NCI-H128 (cell line): ENCODE measurements at regions not wholly inside any gene's neighbourhood (a gene's known extent, or its start where the extent isn't known, plus 50 kb on each side); places are given as distances from the start of the nearest gene placed in this dataset.

Source experiments
- DNase-seq: peaks from one replicate; lab custom pipeline; 2025; ENCODE audit not compliant: unreplicated experiment; lab: John Stamatoyannopoulos, UW

GRCh38 chr17:74001145-74001544 lies 202.3 kb upstream of the RPL38 start:
- DNase-seq: no peak

DNA sequence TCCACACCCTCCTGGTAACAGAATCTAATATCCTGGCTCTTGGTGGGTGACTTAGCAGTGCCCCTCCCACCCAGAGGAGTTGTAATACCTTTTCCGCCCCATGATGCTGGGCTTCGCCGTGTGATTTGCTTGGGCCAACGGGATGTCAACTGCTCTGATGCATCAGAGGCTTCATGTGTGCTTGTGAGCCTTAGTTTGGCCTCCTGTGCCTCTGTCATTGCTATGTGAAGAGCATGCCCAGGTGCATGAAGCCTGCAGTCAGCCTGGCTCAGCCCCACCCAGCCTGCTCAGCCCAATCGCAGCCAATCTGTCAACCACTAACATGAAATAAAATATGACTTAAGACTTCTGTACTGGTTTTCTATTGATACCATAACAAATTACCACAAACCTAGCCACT lies 201.2 kb upstream of the RPL38 start:
- no peak for DNase-seq

GRCh38 chr17:74004056-74004455 lies 199.4 kb upstream of the RPL38 start:
- DNase-seq: no peak

- DNase-seq: no peak
Observed at GRCh38 chr17:74005790-74006189, 197.7 kb upstream of the RPL38 start.

- no peak for DNase-seq
Observed at GRCh38 chr17:74006371-74006770, 197.1 kb upstream of the RPL38 start.

- no peak for DNase-seq
Observed at GRCh38 chr17:74008196-74008595, 195.3 kb upstream of the RPL38 start.

DNA sequence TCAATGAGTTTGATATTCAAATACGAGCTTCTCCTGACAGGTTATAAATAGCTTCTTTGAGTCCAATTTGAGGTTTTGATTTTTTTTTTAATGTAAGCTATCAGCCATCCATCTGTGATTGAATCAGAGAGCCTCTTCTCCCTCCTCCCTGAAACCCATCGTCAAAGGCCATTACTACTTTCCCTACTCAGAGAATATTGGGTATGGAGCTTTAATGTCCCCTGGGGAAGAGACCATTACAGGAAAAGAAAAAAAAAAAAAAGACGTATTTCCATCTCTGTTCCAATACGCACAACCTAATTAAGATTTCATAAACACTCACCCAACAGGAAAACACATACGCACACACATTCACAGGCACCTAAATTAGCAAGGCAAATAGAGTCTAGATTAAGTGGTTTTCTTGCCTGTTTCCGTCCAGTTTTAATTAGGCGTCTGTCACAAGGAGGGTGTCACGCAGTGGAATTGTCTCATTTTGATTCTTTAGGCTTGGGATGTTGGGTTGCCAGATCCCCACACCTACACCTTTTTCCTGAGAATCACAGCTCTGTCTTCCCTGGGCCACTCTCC lies 194.3 kb upstream of the RPL38 start:
- DNase-seq: no peak

DNA sequence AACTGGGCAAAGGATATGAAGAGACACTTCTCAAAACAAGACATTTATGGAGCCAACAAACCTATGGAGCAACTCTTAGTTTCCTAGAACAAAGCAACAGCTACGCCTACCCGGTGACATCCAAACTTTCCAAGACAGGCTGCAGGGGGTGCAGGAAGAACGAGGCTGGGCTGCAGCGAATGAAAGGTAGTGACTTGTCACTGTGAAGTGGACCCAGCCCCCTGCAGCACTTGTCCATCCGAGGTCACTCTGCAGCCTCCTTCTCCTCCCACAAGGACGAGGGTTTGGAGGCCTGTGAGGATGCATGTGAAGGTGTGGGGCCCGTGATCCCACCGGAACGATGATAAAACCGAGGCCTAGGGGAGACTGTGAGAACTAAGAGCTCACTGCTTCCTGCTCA lies 192.6 kb upstream of the RPL38 start:
- no peak for DNase-seq

- DNase-seq: peak; percentile 83
Observed at GRCh38 chr17:74011966-74012365, 191.5 kb upstream of the RPL38 start.

DNA sequence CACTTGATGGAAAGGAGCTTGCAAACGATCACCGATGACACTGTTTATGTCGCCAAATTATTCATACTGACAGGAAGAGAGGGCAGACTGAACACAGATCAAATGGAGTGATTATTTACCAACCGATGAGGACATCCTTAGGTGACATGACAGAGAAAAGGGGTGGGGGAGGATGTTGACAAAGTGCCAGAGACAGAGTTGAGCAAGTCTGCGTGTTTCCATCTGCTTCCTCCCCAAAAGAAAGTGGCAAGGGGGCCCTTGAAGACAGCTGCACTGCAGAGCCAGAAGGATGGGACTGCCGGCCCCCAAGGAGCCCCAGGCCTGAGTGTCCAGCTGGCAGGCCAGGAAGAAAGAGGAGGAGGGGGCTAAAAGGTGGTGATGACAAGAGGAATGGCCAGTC lies 191.0 kb upstream of the RPL38 start:
- no peak for DNase-seq

DNA sequence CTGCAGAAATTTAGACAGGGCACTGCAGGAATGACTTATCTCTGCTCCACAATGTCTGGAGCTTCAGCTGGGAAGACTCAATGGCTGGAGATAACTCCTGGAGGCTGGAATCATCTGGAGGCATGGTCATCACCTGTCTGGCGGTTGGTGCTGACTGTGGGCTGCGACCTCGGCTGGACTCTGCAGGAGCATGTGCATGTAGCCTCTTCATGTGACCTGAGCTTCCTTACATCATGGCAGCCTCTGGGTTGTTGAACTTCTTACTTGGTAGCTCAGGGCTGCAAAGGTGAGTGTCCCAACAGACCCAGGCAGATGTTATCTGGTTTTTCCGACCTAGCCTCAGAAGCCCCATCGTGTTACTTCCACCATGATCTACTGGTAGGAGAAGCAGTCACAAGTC lies 188.2 kb upstream of the RPL38 start:
- no peak for DNase-seq

DNA sequence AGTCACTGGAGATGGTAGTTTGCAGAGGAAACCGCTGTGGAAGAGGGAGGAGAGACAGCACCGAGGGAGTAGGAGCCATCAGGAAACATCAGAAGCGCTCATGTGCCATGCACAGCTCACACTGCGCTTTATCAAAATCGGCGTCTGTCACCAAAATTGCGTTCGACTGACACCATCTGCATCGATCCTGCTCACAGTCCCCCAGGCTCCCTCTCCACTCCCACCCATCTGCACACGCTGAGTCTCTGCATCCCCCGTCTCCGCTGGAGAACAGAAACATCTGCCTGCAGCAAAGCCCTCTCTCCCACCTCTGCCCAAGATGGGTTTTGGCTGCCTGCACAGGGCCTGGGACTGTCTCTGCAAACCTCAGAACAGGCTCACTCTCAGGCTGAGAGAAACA lies 187.5 kb upstream of the RPL38 start:
- no peak for DNase-seq

DNA sequence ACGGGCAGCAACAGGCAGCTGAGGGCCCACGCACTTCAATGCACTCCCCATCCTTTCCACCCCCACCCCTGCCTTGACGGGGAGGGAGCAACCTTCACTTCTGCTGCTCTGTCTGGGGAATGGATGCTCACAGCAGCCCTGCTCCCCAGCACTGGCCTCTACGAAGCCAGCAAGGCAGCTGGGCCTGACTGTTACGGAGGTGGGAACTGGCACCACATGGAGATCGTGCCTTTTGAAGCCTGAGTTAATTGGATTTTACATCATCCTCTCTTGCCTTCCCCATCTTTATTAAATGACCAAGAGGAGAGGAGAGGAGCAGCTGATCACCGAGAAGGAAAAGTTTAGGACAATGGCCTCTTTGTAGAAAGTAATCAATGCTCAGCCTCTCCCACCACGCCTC lies 187.0 kb upstream of the RPL38 start:
- no peak for DNase-seq

DNA sequence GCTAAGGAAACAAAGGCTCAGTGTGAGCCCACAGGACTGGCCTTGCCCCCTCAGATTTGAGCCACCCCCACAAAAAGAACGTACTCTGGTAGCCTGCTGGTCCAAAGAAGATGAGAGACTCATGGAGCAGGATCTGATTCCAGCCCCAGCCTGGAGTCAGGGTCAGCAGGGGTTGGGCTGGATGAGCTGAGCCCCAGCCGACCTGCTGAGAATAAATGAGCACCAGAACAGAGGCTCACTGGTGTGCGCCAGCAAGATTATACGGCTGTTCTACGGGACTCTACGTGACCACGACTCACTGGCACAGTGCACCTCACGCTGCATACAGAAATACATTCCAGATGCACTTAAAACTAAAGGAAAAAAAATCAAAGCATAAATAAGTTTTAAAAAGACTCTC lies 186.0 kb upstream of the RPL38 start:
- DNase-seq: no peak

- DNase-seq: no peak
Observed at GRCh38 chr17:74018115-74018514, 185.4 kb upstream of the RPL38 start.

DNA sequence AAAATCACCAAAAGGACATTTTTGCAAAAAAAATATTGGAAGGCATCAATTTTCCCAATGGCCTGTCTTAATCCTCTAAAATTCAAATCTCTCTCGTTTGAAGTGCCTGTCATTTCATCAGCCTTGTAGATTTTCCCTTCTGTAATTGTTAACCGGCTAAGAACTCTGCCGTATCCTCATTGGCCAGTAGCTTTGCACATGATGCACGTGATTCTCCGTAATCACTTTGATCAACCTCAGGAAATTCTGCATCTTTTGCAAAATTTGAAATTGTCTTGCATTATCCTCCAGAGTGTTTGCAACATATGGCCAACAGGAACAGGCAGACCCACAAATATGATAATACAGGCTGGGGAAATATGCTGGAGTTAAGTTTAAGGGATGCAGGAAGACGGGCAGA lies 184.2 kb upstream of the RPL38 start:
- DNase-seq: no peak

- no peak for DNase-seq
Observed at GRCh38 chr17:74019860-74020259, 183.6 kb upstream of the RPL38 start.

- peak; percentile 14 for DNase-seq
Observed at GRCh38 chr17:74020522-74020921, 183.0 kb upstream of the RPL38 start.

GRCh38 chr17:74024871-74025531 lies 178.5 kb upstream of the RPL38 start:
- DNase-seq: no peak

GRCh38 chr17:74027444-74027843 lies 176.0 kb upstream of the RPL38 start:
- DNase-seq: no peak

- DNase-seq: no peak
Observed at GRCh38 chr17:74028354-74029116, 174.9 kb upstream of the RPL38 start.

GRCh38 chr17:74031316-74032090 lies 172.0 kb upstream of the RPL38 start:
- DNase-seq: no peak
